ENCODE measurements at regions not wholly inside any gene's neighbourhood (a gene's known extent, or its start where the extent isn't known, plus 50 kb on each side); places are given as distances from the start of the nearest gene placed in this dataset.

DNA sequence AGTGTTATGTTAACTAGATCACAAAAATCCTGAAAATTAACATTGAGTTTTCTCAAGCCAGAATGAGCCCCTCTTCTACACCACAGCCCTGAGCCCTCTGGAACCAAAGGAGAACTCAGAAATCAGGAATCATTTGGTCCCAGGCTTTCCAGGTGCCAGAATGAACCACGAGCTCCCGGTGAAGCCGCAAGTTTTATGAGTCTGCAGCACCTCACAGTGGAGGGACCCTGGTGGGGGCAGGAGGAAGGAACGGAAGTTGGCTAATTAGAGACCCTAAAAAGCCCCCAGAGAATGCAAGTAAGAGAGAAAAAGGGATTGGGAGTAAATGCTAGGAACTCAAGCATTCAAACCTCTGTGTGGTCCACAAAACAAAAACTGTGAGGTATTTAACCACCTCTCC is 52.9 kb upstream of the BCL2L14 start:
- DNase-seq = peak; percentile 17

DNA sequence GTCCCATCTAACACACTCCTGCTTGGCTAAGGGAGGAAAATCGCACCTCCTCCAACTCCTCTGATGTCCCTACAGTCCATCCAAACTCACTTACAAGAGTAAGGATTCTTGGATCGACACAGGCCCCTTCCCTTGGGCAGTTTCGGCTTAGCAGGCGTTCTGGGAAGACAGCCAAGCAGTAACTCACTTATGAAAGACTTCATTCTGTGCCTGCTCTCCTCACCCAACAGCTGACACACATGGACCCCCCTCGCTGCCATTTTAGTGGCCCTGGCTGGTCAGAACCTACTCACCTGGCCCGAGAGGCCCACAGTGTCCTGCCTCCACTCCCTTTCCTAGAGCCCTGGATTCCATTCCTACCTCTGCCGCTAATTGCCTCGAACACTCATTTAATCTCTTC is 52.3 kb upstream of the BCL2L14 start:
- DNase-seq = no peak

DNA sequence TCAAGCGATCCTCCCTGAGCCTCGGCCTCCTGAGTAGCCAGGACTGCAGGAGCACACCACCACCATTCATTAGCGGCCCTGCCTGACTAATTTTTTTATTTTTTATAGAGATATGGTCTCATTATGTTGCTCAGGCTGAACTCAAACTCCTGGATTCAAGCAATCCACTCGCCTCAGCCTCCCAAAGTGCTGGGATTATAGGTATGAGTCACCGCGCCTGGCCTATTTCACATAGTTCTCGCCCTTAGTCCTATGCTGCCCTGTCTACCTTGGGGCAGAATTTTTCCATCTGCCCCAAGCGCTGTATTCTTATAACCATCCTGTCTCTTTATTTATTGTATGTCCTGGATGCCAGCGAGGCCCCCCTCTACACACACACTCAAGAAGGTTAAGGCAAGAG is 50.9 kb upstream of the BCL2L14 start:
- no peak for DNase-seq

DNA sequence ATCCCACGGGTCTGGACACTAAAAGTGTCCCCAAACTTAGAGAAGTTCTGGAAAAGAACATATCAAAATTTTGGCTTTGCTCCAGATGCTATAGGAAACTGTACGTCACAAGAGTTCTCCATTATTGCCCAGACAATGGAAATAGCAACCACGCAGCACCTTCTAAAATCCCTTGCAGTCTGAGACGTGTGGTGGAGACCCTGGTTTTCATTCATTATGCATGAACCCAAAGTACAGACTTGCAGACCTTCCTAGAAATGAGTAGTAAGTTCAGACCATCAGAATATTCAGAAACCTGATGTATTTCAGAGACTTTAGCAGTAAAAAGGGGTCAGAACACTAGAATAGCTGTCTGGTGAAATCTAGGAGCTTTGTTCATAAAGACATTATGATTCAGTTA is 50.0 kb upstream of the BCL2L14 start:
- no peak for DNase-seq
